Mesodermal cell (in vitro differentiated cells): ENCODE measurements at regions not wholly inside any gene's neighbourhood (a gene's known extent, or its start where the extent isn't known, plus 50 kb on each side); places are given as distances from the start of the nearest gene placed in this dataset.

Source experiments
- H3K27ac ChIP-seq: 2 replicates; pipeline ENCODE4 v1.7.0; 2013; ENCODE audit warnings: mild to moderate bottlenecking, low read depth, low read length, moderate library complexity; ENCODE audit not compliant: severe bottlenecking
- H3K36me3 ChIP-seq: 2 replicates; pipeline ENCODE4 v1.7.1; 2013; ENCODE audit warnings: mild to moderate bottlenecking, low read length, moderate library complexity; ENCODE audit not compliant: control insufficient read depth, insufficient read depth
- H3K4me1 ChIP-seq: one replicate; pipeline ENCODE4 v1.7.1; 2013; ENCODE audit warnings: mild to moderate bottlenecking, low read length; ENCODE audit not compliant: insufficient read depth, control insufficient read depth, poor library complexity, severe bottlenecking
- H3K4me3 ChIP-seq: 2 replicates; pipeline ENCODE4 v1.7.0; 2013; ENCODE audit warnings: low read length, control low read depth, mild to moderate bottlenecking; ENCODE audit not compliant: insufficient read depth, poor library complexity, severe bottlenecking; ENCODE audit errors: extremely low read depth
- H3K9me3 ChIP-seq: 2 replicates; pipeline ENCODE4 v1.7.1; 2013; ENCODE audit warnings: mild to moderate bottlenecking, low read length, moderate library complexity; ENCODE audit not compliant: control insufficient read depth
- WGBS, 2 experiments: methylation state at CpG; one replicate each; pipeline ENCODE4 v1.1.5; 2013; ENCODE audit warnings: missing lambda C conversion rate in 2 of 2; ENCODE audit not compliant: insufficient coverage in 2 of 2; 5-methylcytosine and 5-hydroxymethylcytosine counted together

DNA sequence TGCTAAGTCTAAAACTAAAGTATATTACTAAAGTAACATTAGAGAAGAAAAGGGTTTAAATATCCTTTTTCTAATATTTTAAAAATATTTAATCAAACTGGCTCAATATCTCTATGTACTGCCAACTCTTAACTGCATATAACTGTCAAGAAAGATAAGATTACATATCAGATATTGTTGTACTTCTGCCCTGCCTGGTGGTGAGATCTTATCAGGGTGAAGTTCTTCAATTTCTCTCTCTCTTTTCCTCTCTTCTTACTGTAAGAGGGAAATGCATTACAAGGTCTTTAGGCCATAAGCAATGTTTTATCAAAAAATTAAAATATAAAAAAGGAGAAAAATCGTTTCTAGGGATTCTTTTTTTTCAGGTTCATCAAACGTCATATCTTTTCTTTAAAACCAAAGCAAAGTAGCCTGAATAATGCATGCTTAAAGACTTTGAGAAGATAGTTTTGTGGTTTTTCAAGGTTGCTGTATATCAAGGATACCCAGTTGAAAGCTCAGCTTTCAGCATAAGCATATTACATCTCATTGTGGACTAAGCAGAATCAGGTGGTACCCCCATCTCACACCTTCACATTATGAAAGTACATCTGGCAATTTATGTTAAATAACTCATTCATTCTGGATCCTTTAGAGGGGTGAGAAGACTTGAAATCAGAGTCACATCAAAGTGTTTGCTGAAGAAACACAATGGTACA lies 1625.7 kb upstream of the SLC10A2 start:
- H3K27ac ChIP-seq = no peak overlapping the region
- no peak overlapping the region for H3K4me3 ChIP-seq
- no peaks in the 10 kb centered on the region for H3K36me3 ChIP-seq
- no peaks in the 10 kb centered on the region for H3K4me1 ChIP-seq
- WGBS, 2 experiments = no CpG with 5 or more reads among the region's 2 CpGs
- H3K9me3 ChIP-seq = no peaks in the 10 kb centered on the region

DNA sequence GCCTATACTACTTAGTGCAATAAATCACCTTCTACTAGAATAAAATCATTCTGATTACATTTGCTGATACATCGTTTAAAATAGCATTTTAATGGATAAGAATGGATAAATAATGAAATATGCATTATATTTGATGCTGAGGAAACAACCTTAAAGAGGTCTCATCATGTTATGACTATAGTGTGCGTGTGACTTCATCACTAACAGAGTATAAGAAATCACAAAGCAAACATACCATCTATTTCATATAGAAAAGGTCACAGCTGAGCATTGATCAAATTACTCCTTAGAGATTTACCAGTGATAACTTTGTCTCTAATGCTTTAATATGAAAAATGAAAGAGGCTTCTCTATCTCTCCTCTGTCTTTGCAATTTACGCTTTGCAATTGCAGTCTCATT lies 1620.3 kb upstream of the SLC10A2 start:
- Histone ChIP-seq H3K4me3 (no peak overlapping the region), H3K27ac (no peak overlapping the region), H3K9me3 (no peaks in the 10 kb centered on the region), H3K36me3 (no peaks in the 10 kb centered on the region), H3K4me1 (no peaks in the 10 kb centered on the region)
- no CpG with 5 or more reads among the region's 3 CpGs for WGBS, 2 experiments

DNA sequence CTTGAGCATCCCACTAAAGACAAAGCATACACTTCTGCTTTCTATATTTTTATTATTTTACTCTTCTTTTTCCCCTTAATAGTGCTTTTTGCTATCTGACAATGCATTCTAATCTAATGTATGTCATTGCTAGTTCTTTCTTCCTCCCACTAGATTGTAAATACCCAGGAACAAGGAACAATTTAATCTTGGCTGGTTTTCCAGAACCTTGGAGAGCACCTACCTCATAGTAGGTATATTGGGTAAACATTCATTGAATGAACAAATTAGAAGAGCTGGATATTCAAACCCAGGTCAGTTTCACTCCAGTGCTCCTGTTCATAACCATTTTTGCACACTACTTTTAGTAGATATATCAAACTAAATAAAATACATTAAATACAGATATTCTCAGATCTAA lies 1617.6 kb upstream of the SLC10A2 start:
- no peaks in the 10 kb centered on the region for H3K9me3 ChIP-seq
- no peak overlapping the region for H3K4me3 ChIP-seq
- H3K27ac ChIP-seq = no peak overlapping the region
- H3K4me1 ChIP-seq = no peaks in the 10 kb centered on the region
- no peaks in the 10 kb centered on the region for H3K36me3 ChIP-seq

DNA sequence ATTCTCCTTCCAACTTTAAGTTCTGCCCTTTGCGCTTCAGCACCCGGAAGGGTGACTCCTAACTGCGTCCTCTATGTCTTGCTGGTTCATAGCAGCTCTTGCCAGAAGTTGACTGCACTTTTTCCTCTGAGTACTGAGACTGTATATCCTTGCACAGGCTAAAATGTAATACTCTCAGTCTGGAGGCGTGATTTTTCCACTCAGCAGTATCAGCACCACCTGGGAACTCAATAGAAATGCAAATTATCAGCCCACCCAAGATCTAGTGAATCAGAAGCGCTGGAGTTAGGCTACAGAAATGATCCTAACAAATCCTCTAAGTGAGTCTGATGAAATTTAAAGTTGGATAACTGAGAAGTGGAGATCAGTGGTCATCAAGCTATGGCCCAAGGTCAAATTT lies 1611.9 kb upstream of the SLC10A2 start:
- Histone ChIP-seq H3K9me3 (no peaks in the 10 kb centered on the region), H3K36me3 (no peaks in the 10 kb centered on the region), H3K27ac (no peak overlapping the region), H3K4me1 (no peaks in the 10 kb centered on the region), H3K4me3 (no peak overlapping the region)
- 96 to 98% methylated on average over 3 to 4 of the region's 5 CpGs for WGBS, 2 experiments

DNA sequence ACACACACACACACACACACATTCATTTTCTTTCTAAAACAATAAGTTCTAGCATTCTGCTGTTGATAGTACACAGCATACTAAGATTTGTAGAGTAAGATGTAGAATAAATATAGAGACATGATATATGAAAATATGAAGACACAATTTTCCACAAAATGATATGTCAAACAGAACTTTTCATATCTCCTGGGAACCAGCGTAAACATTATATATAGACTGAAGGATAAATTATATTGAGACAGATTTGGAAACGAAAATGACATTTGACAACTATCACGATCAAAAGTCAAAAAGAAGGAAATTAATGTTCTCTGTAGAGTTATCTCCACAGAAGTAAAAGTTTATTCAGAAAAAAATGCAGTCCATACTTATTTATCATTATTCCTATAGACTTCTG lies 1605.7 kb upstream of the SLC10A2 start:
- Histone ChIP-seq H3K9me3 (no peaks in the 10 kb centered on the region), H3K4me1 (no peaks in the 10 kb centered on the region), H3K4me3 (no peak overlapping the region), H3K36me3 (no peaks in the 10 kb centered on the region), H3K27ac (no peak overlapping the region)
- WGBS, 2 experiments = no CpG with 5 or more reads among the region's 3 CpGs

DNA sequence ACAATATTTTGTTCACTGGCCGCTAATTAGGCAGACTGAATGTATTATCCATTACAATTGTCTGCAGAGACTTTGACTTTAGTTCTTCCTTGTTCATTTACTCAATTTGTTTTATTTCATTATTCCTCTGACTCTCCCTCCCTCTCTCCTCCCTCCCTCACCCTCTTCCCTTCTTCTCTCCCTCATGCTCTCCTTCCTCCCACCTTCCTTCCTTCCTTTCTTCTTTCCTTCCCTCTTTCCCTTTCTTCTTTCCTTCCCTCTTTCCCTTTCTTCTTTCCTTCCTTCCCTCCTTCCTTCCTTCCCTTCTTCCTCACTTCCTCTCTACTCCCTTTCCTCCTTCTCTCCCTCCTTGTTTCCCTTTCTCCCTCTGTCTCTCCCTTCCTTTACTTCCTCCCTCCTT lies 1591.0 kb upstream of the SLC10A2 start:
- H3K4me3 ChIP-seq = no peak overlapping the region
- no peaks in the 10 kb centered on the region for H3K9me3 ChIP-seq

DNA sequence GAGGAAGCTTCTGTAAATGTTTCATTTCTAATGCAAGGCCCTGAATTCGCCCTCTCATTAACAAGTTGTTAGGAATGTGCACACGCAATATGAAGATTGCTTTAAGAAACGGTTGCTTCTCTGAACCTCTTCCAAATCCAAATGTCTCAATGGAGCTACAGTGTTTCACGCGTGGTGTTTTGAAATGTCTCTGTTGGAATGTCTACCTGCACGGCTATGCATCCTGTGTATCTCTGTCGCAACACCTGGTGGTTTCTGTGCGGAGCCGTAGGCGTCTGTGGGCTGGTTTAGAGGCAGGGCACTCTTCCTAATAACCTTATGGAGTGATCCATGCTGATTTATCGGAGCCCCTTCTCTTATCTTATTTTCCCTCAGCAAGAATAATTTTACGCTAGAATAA lies 1584.2 kb upstream of the SLC10A2 start:
- H3K27ac ChIP-seq = no peak overlapping the region
- no peak overlapping the region for H3K4me3 ChIP-seq
- no peaks in the 10 kb centered on the region for H3K9me3 ChIP-seq
- WGBS, 2 experiments = 91 to 97% methylated on average over 4 to 10 of the region's 12 CpGs
- H3K4me1 ChIP-seq = no peaks in the 10 kb centered on the region
- H3K36me3 ChIP-seq = no peaks in the 10 kb centered on the region

More for the DNA sequence above, 1591.0 kb upstream of the SLC10A2 start:
- no peaks in the 10 kb centered on the region for H3K36me3 ChIP-seq
- H3K4me1 ChIP-seq = no peaks in the 10 kb centered on the region
- no peak overlapping the region for H3K27ac ChIP-seq
- 88 to 100% methylated on average over 1 of the region's 1 CpG for WGBS, 2 experiments

DNA sequence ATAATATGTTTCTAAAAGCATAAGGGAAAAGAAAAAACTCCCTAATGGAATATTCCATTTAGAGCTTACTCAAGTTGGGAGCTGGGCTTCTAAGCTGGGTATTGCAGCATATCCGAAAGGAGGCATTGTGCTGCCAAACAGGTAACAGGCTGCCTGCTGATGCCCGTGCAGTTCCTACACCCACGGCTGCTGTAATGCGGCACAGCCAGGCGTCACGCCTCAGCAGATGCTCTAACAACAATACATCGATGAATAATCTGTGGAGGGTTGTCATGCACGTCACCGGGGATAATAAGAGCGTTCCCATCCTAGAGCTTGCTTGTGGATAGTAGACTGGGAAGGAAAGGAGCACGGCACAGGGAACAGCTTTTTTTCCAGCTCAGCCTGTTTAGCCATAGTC lies 1582.1 kb upstream of the SLC10A2 start:
- Histone ChIP-seq H3K9me3 (no peaks in the 10 kb centered on the region), H3K4me3 (no peak overlapping the region), H3K4me1 (no peaks in the 10 kb centered on the region), H3K27ac (no peak overlapping the region), H3K36me3 (no peaks in the 10 kb centered on the region)
- 93 to 95% methylated on average over 11 of the region's 11 CpGs for WGBS, 2 experiments

DNA sequence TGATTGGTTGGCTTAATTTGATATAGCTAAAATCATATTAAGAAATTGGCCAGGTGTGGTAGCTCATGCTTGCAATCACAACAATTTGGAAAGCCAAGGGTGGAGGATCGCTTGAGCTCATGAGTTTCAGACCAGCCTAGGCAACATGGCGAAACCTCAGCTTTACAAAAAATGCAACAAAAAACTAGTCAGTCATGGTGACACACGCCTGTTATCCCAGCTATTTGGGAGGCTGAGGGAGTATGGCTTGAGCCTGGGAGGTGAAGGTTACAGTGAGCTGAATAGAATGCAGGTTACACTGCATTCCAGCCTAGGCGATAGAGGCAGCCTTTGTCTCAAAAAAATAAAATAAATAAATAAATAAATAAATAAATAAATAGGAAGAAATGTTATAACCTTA lies 1579.6 kb upstream of the SLC10A2 start:
- WGBS, 2 experiments = 94 to 100% methylated on average over 3 of the region's 4 CpGs
- Histone ChIP-seq H3K4me1 (no peaks in the 10 kb centered on the region), H3K36me3 (no peaks in the 10 kb centered on the region), H3K4me3 (no peak overlapping the region), H3K27ac (no peak overlapping the region), H3K9me3 (no peaks in the 10 kb centered on the region)

DNA sequence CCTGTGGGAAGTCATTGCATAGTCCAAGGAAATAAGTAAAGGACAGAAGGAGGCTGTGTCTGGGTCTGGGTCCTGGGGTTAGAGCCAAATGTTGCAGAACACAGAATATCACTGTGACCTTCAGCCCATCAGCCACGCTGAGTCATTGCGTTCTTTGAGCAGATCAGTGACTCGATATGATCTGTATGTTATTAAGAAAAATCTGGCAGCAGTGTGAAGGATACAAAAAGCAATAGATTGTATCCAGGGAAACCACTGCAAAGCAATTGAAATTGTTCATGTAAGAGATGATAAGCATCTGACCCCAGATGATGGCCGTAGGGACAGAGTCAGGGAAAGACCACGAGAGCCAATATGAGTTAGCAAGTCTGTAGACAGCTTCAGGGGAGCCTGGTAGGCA lies 1575.1 kb upstream of the SLC10A2 start:
- Histone ChIP-seq H3K4me3 (no peak overlapping the region), H3K27ac (no peak overlapping the region), H3K4me1 (no peaks in the 10 kb centered on the region), H3K36me3 (no peaks in the 10 kb centered on the region), H3K9me3 (no peaks in the 10 kb centered on the region)
- 90 to 100% methylated on average over 4 to 5 of the region's 5 CpGs for WGBS, 2 experiments

DNA sequence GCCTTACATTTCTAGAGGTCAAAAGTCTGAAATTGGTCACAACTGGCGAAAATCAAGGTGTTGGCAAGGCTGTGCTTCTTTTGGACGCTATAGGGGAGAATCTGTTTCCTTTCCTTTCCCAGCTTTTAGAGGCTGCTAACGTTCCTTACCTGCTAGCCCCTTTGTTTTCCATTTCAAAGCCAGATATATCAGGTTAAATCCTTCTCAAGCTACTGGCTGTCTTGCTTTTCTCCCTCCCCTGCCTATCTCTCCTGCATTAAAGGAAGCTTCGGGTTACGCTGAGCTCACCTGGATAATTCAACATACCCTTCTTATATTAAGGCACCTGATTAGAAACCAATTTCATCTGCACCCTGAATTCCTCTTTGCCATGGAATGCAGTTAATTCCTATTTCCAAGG lies 1569.7 kb upstream of the SLC10A2 start:
- H3K36me3 ChIP-seq = no peaks in the 10 kb centered on the region
- H3K9me3 ChIP-seq = no peaks in the 10 kb centered on the region
- no peaks in the 10 kb centered on the region for H3K4me1 ChIP-seq
- WGBS, 2 experiments = 77 to 81% methylated on average over 3 to 4 of the region's 5 CpGs
- H3K27ac ChIP-seq = no peak overlapping the region
- no peak overlapping the region for H3K4me3 ChIP-seq
